ENCODE measurements at regions not wholly inside any gene's neighbourhood (a gene's known extent, or its start where the extent isn't known, plus 50 kb on each side); places are given as distances from the start of the nearest gene placed in this dataset.

GRCh38 chr18:67876871-67877270 is 360.4 kb upstream of the DSEL start:
- ATAC-seq = no peak
- no peak for DNase-seq
- no peaks in the 10 kb centered on the region for H3K9me3 ChIP-seq
- H3K36me3 ChIP-seq (ENCODE audit: low read depth) = no peaks in the 10 kb centered on the region
- intact Hi-C loops (cut with DNase I, micrococcal nuclease) = no loop called here
- TF ChIP-seq CTCF (IDR thresholded peaks at IDR 0.05) = no peak
- H3K4me1 ChIP-seq (ENCODE audit: low read depth) = no peaks in the 10 kb centered on the region
- H3K4me3 ChIP-seq = no peak overlapping the region

DNA sequence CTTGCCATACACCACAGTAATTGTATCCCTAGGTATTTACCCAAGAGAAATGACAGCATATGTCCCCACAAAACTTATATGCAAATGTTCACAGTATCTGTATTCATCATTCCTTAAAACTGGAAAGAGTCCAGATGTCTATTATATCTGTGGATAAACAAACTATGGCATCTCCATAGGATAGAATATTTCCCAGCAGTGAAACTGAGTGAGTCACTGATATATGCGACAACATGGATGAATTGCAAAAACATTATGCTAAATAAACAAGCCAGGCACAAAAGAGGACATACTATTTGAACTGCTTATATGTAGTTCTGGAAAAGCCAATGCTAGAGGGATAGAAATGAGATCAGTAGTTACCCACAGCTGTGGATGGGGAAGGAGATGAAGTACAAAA is 359.4 kb upstream of the DSEL start:
- TF ChIP-seq CTCF (IDR thresholded peaks at IDR 0.05) = no peak
- intact Hi-C loops (cut with DNase I, micrococcal nuclease) = no loop called here

GRCh38 chr18:67875060-67875459 is 358.5 kb upstream of the DSEL start:
- Histone ChIP-seq H3K4me1 (ENCODE audit: low read depth) (no peaks in the 10 kb centered on the region), H3K9me3 (no peaks in the 10 kb centered on the region), H3K36me3 (ENCODE audit: low read depth) (no peaks in the 10 kb centered on the region), H3K4me3 (no peak overlapping the region)
- no peak for ATAC-seq
- intact Hi-C loops (cut with DNase I, micrococcal nuclease) = no loop called here
- DNase-seq = no peak
- no peak for TF ChIP-seq CTCF (IDR thresholded peaks at IDR 0.05)

More for the DNA sequence above, 359.4 kb upstream of the DSEL start:
- H3K9me3 ChIP-seq = no peaks in the 10 kb centered on the region
- ATAC-seq = no peak
- no peak overlapping the region for H3K4me3 ChIP-seq
- DNase-seq = no peak
- H3K36me3 ChIP-seq (ENCODE audit: low read depth) = no peaks in the 10 kb centered on the region
- H3K4me1 ChIP-seq (ENCODE audit: low read depth) = no peaks in the 10 kb centered on the region

DNA sequence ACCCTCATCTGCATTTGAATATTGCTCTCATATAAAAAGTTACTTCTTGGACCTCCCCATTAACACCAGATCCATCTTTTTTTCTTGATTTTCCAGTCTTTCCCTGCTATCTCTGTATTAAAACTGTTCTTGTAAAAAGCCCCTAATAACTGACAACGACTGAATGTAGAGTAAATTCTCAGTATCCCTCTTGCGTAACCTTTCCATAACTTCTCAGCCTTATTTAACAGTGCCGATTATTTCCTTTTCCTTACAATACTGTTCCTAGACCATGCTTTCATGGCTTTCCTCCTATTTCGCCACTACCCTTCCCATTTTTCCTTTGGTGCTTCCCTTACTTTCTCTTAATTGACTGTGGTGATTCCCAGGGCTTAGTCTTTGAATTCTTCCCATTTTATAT is 348.9 kb upstream of the DSEL start:
- DNase-seq = no peak

DNA sequence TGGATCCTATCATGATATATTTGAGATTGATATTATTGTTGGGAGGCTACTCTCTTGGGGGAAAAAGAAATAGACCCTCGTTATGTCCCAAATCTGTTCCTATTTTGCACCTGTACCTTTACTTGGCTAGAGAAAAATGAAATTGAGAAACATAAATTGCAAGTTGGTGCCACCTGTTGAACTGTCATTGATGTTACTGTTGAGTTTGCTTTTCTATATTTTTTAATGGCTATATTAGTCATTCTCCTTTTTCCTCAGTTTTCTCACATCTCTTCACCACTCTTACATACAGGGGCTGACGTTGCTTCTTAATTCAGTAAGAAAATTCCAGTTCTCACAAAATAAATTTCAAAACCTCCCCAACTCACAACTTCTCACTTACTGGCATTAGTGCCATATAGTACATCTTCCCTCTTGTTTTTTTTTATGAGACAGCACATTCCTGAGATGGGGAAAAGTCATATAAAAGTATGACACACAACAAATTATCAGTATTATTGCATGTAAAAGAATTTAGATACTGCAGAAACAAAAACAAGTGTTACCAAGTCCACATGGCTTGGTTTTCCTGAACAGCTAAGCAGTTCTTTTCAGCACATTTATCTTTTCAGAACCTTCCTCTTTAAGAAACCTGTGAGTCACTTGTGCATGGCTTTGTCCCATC is 348.3 kb upstream of the DSEL start:
- TF ChIP-seq CTCF (IDR thresholded peaks at IDR 0.05) = no peak
- ATAC-seq (no peak), DNase-seq (no peak)
- Histone ChIP-seq H3K36me3 (ENCODE audit: low read depth) (no peaks in the 10 kb centered on the region), H3K9me3 (no peaks in the 10 kb centered on the region), H3K4me3 (no peak overlapping the region), H3K4me1 (ENCODE audit: low read depth) (no peaks in the 10 kb centered on the region)
- intact Hi-C loops (cut with DNase I, micrococcal nuclease) = no loop called here

More for the DNA sequence above, 348.9 kb upstream of the DSEL start:
- intact Hi-C loops (cut with DNase I, micrococcal nuclease) = no loop called here
- no peak for TF ChIP-seq CTCF (IDR thresholded peaks at IDR 0.05)
- Histone ChIP-seq H3K4me1 (ENCODE audit: low read depth) (no peaks in the 10 kb centered on the region), H3K4me3 (no peak overlapping the region), H3K36me3 (ENCODE audit: low read depth) (no peaks in the 10 kb centered on the region), H3K9me3 (no peaks in the 10 kb centered on the region)
- no peak for ATAC-seq

DNA sequence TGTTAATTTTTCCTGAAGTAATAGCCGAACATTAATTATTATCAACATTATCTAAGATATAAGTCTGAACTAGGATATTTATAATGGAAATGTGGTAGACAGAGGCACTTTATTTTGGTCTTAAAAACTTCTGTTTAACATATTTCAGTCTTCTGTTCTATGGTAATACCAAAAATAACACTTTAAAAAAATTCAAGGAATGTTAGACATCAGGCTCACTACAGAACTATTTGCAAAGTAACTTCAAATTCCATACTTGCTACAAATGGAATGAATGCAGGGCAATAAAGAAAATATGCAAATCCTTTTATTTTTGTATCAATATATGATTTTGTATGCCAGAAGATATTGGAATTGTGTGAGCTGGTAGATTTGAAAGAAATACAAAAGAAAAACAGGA is 345.5 kb upstream of the DSEL start:
- no peak for TF ChIP-seq CTCF (IDR thresholded peaks at IDR 0.05)
- no peak for ATAC-seq
- no peaks in the 10 kb centered on the region for H3K9me3 ChIP-seq

More for the DNA sequence above, 345.5 kb upstream of the DSEL start:
- intact Hi-C loops (cut with DNase I, micrococcal nuclease) = no loop called here
- Histone ChIP-seq H3K4me1 (ENCODE audit: low read depth) (no peaks in the 10 kb centered on the region), H3K36me3 (ENCODE audit: low read depth) (no peaks in the 10 kb centered on the region), H3K4me3 (no peak overlapping the region)
- DNase-seq = no peak
